ENCODE measurements at regions not wholly inside any gene's neighbourhood (a gene's known extent, or its start where the extent isn't known, plus 50 kb on each side); places are given as distances from the start of the nearest gene placed in this dataset.

GRCh38 chr2:143909577-143910353, 610.2 kb downstream of the ZEB2 start:
- Histone ChIP-seq H3K4me3 (no peak overlapping the region), H3K9me3 (no peaks in the 10 kb centered on the region), H3K36me3 (no peaks in the 10 kb centered on the region), H3K4me1 (replicated peaks) (no peaks in the 10 kb centered on the region), H3K27ac (no peak overlapping the region), H3K27me3 (replicated peaks; ENCODE audit: insufficient read depth) (no peaks in the 10 kb centered on the region)
- intact Hi-C loops (cut with DNase I): no loop called here
- TF ChIP-seq POLR2AphosphoS5 (IDR thresholded peaks at IDR 0.05) (no peak), POLR2A (IDR thresholded peaks at IDR 0.05) (no peak)
- TF ChIP-seq, protein P1, sequence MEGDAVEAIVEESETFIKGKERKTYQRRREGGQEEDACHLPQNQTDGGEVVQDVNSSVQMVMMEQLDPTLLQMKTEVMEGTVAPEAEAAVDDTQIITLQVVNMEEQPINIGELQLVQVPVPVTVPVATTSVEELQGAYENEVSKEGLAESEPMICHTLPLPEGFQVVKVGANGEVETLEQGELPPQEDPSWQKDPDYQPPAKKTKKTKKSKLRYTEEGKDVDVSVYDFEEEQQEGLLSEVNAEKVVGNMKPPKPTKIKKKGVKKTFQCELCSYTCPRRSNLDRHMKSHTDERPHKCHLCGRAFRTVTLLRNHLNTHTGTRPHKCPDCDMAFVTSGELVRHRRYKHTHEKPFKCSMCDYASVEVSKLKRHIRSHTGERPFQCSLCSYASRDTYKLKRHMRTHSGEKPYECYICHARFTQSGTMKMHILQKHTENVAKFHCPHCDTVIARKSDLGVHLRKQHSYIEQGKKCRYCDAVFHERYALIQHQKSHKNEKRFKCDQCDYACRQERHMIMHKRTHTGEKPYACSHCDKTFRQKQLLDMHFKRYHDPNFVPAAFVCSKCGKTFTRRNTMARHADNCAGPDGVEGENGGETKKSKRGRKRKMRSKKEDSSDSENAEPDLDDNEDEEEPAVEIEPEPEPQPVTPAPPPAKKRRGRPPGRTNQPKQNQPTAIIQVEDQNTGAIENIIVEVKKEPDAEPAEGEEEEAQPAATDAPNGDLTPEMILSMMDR (IDR thresholded peaks at IDR 0.05): no peak
- no peak for DNase-seq (ENCODE audit: low spot score)
- 37% methylated on average over 13 of the region's 13 CpGs for WGBS

GRCh38 chr2:143908843-143909242, 611.1 kb downstream of the ZEB2 start:
- H3K4me3 ChIP-seq: no peak overlapping the region
- WGBS: 82% methylated on average over 7 of the region's 7 CpGs

GRCh38 chr2:143907801-143908200, 612.1 kb downstream of the ZEB2 start:
- H3K27ac ChIP-seq: no peak overlapping the region
- H3K4me3 ChIP-seq: no peak overlapping the region
- no peaks in the 10 kb centered on the region for H3K27me3 ChIP-seq (replicated peaks; ENCODE audit: insufficient read depth)
- intact Hi-C loops (cut with DNase I): no loop called here
- TF ChIP-seq POLR2AphosphoS5 (IDR thresholded peaks at IDR 0.05) (no peak), POLR2A (IDR thresholded peaks at IDR 0.05) (no peak)
- TF ChIP-seq, protein P1 (IDR thresholded peaks at IDR 0.05): no peak
- WGBS: 84% methylated on average over 7 of the region's 7 CpGs
- no peak for DNase-seq (ENCODE audit: low spot score)
- H3K9me3 ChIP-seq: no peaks in the 10 kb centered on the region
- H3K4me1 ChIP-seq (replicated peaks): no peaks in the 10 kb centered on the region
- no peaks in the 10 kb centered on the region for H3K36me3 ChIP-seq

More at GRCh38 chr2:143908843-143909242, 611.1 kb downstream of the ZEB2 start:
- no peak for DNase-seq (ENCODE audit: low spot score)
- Histone ChIP-seq H3K36me3 (no peaks in the 10 kb centered on the region), H3K4me1 (replicated peaks) (no peaks in the 10 kb centered on the region), H3K27ac (no peak overlapping the region), H3K9me3 (no peaks in the 10 kb centered on the region), H3K27me3 (replicated peaks; ENCODE audit: insufficient read depth) (no peaks in the 10 kb centered on the region)
- intact Hi-C loops (cut with DNase I): no loop called here
- TF ChIP-seq, protein P1 (IDR thresholded peaks at IDR 0.05): no peak
- TF ChIP-seq POLR2A (IDR thresholded peaks at IDR 0.05): no peak
- no peak for TF ChIP-seq POLR2AphosphoS5 (IDR thresholded peaks at IDR 0.05)

GRCh38 chr2:143906850-143907249, 613.1 kb downstream of the ZEB2 start:
- no peaks in the 10 kb centered on the region for H3K9me3 ChIP-seq
- no peaks in the 10 kb centered on the region for H3K27me3 ChIP-seq (replicated peaks; ENCODE audit: insufficient read depth)
- TF ChIP-seq POLR2AphosphoS5 (IDR thresholded peaks at IDR 0.05): no peak
- TF ChIP-seq, protein P1 (IDR thresholded peaks at IDR 0.05): no peak
- TF ChIP-seq POLR2A (IDR thresholded peaks at IDR 0.05): no peak
- WGBS: 79% methylated on average over 4 of the region's 4 CpGs
- no peak for DNase-seq (ENCODE audit: low spot score)
- no peaks in the 10 kb centered on the region for H3K4me1 ChIP-seq (replicated peaks)
- H3K27ac ChIP-seq: no peak overlapping the region
- H3K4me3 ChIP-seq: no peak overlapping the region
- H3K36me3 ChIP-seq: no peaks in the 10 kb centered on the region
- intact Hi-C loops (cut with DNase I): no loop called here

DNA sequence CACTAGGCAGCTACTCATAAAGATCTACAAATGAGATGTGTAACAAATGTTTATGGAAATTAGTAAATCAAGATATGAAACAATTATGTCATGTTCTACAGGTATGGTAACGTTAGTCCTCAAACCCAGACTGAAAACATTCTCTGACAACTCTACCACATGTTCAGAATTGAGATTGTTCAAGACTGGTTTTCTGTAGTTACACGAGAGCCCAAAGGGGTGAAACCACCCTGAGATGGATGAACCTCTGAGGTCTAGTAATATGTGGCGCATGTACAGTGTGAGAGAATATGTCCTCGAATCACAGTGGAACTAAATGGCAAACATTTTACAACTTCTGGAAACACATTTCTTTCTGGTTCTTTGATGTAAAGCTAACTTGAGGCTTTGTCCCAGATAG, 614.3 kb downstream of the ZEB2 start:
- no peak for DNase-seq (ENCODE audit: low spot score)
- Histone ChIP-seq H3K36me3 (no peaks in the 10 kb centered on the region), H3K27ac (no peak overlapping the region), H3K9me3 (no peaks in the 10 kb centered on the region), H3K4me1 (replicated peaks) (no peaks in the 10 kb centered on the region), H3K4me3 (no peak overlapping the region), H3K27me3 (replicated peaks; ENCODE audit: insufficient read depth) (no peaks in the 10 kb centered on the region)
- TF ChIP-seq, protein P1 (IDR thresholded peaks at IDR 0.05): no peak
- TF ChIP-seq POLR2A (IDR thresholded peaks at IDR 0.05): no peak
- no peak for TF ChIP-seq POLR2AphosphoS5 (IDR thresholded peaks at IDR 0.05)
- 77% methylated on average over 4 of the region's 4 CpGs for WGBS
- intact Hi-C loops (cut with DNase I): no loop called here
